ENCODE measurements at regions not wholly inside any gene's neighbourhood (a gene's known extent, or its start where the extent isn't known, plus 50 kb on each side); places are given as distances from the start of the nearest gene placed in this dataset.
"Not testable (repeated sequence)": the region's sequence is repeated elsewhere in the genome, so short reads cannot be mapped to it uniquely, and the experiment has no call there.

DNA sequence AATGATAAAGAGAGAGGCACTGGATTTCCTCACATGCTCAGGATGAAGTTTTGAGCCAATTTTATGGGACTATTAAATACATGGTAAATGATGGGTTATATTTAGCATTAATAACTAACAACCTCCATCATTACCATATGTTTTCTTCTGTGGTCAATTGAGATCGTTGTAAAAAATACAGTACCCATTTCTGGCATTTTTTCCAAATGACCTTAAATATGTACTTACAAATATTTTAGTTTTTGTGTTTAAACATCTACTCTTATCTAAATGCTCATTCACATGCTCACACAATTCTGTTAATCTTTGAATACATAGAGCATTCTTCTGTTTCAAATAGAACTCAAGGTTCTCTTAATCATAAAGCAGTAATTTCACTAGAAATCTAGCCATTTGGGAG lies 330.0 kb upstream of the BRINP3 start:
- Mint-ChIP-seq H3K27me3 (no peaks in the 10 kb centered on the region), H3K4me1 (no peaks in the 10 kb centered on the region), H3K9me3 (peaks cover 5% of the 10 kb centered on the region), H3K4me3 (no peak overlapping the region), H3K27ac (no peak overlapping the region), H3K36me3 (ENCODE audit: low read depth) (no peaks in the 10 kb centered on the region)
- DNase-seq = no peak
- CTCF ChIA-PET = no interaction called here
- POLR2A ChIA-PET = no interaction called here

- Mint-ChIP-seq H3K27me3 (no peaks in the 10 kb centered on the region), H3K27ac (no peak overlapping the region), H3K4me1 (no peaks in the 10 kb centered on the region), H3K9me3 (peaks cover 6% of the 10 kb centered on the region), H3K36me3 (ENCODE audit: low read depth) (no peaks in the 10 kb centered on the region), H3K4me3 (no peak overlapping the region)
- ChIA-PET POLR2A (no interaction called here), CTCF (no interaction called here)
- DNase-seq = no peak
These were observed 330.4 kb upstream of the BRINP3 start for GRCh38 chr1:190808035-190808434.

- Mint-ChIP-seq H3K4me3 (no peak overlapping the region), H3K27me3 (no peaks in the 10 kb centered on the region), H3K27ac (no peak overlapping the region), H3K4me1 (no peaks in the 10 kb centered on the region), H3K9me3 (peaks cover 12% of the 10 kb centered on the region), H3K36me3 (ENCODE audit: low read depth) (no peaks in the 10 kb centered on the region)
- POLR2A ChIA-PET = no interaction called here
- no peak for DNase-seq
- CTCF ChIA-PET = no interaction called here
These were observed 331.6 kb upstream of the BRINP3 start for GRCh38 chr1:190809312-190809711.

GRCh38 chr1:190812996-190813395 lies 335.3 kb upstream of the BRINP3 start:
- no peaks in the 10 kb centered on the region for H3K4me1 Mint-ChIP-seq
- CTCF ChIA-PET = no interaction called here

DNA sequence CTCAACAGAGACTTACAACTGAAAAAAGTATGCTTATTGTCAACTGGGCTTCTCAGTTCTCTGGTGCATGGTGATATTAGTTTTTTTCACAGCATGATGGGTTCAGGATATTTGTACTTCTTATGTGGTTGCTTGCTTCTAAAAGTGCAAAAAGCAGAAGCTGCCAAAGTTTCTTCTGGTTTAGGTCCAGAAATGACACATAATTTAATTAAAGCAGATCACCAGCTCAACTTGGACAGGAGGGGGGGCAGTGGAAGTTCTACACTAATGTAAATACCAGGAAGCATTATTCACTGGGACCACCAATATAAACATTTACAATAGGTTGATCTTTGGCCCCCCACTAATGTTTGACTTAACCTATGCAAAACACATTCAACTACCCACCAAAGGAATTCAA lies 354.8 kb upstream of the BRINP3 start:
- Mint-ChIP-seq H3K36me3 (ENCODE audit: low read depth) (no peaks in the 10 kb centered on the region), H3K27ac (no peak overlapping the region), H3K9me3 (peaks cover 2% of the 10 kb centered on the region), H3K4me1 (no peaks in the 10 kb centered on the region), H3K4me3 (no peak overlapping the region), H3K27me3 (no peaks in the 10 kb centered on the region)
- POLR2A ChIA-PET = no interaction called here
- DNase-seq = no peak
- CTCF ChIA-PET = no interaction called here

More at GRCh38 chr1:190812996-190813395, 335.3 kb upstream of the BRINP3 start:
- Mint-ChIP-seq H3K4me3 (no peak overlapping the region), H3K27ac (no peak overlapping the region), H3K27me3 (no peaks in the 10 kb centered on the region), H3K36me3 (ENCODE audit: low read depth) (no peaks in the 10 kb centered on the region), H3K9me3 (peaks cover 12% of the 10 kb centered on the region)
- POLR2A ChIA-PET = no interaction called here
- no peak for DNase-seq

DNA sequence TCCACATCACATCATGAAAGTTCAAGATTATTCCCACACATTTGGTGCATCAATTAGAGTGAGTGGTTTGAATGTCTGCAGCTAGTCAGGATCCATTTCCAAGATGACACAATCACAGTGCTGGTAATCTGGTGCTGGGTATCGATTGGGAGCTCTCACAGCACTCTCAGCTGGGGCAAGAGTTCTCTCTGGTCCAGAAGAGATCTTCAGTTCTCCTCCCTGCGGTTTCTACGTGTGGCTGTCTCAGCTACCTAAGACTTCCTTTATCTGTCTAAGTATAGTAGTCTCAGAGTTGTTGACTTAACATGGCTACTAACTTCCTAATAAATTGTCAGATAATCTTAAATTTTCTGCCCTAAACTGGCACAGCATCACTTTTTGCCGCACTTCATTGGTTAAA lies 358.0 kb upstream of the BRINP3 start:
- Mint-ChIP-seq H3K36me3 (ENCODE audit: low read depth) (no peaks in the 10 kb centered on the region), H3K27me3 (no peaks in the 10 kb centered on the region), H3K9me3 (peaks cover 2% of the 10 kb centered on the region), H3K4me1 (no peaks in the 10 kb centered on the region), H3K27ac (no peak overlapping the region), H3K4me3 (no peak overlapping the region)
- POLR2A ChIA-PET = no interaction called here
- DNase-seq = no peak
- CTCF ChIA-PET = no interaction called here

DNA sequence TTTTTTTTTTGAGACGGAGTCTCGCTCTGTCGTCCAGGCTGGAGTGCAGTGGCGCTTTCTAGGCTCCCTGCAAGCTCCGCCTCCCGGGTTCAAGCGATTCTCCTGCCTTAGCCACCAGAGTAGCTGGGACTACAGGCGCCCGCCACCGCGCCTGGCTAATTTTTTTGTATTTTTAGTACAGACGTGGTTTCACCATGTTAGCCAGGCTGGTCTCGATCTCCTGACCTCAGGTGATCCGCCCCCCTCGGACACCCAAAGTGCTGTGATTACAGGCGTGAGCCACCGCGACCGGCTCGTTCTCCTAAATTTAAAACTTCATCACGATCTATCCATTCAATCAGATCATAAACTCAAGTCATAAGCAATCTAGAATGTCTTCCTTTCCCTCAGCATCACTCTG lies 359.5 kb upstream of the BRINP3 start:
- DNase-seq; H3K36me3 Mint-ChIP-seq (ENCODE audit: low read depth); CTCF ChIA-PET; H3K27me3 Mint-ChIP-seq; POLR2A ChIA-PET; H3K4me3 Mint-ChIP-seq; H3K4me1 Mint-ChIP-seq; H3K9me3 Mint-ChIP-seq; H3K27ac Mint-ChIP-seq: not testable (repeated sequence)

GRCh38 chr1:190837888-190838287 lies 360.2 kb upstream of the BRINP3 start:
- H3K27me3 Mint-ChIP-seq = no peaks in the 10 kb centered on the region
- DNase-seq = no peak
- ChIA-PET CTCF (no interaction called here), POLR2A (no interaction called here)
- H3K9me3 Mint-ChIP-seq = peaks cover 2% of the 10 kb centered on the region
- H3K27ac Mint-ChIP-seq = no peak overlapping the region
- H3K36me3 Mint-ChIP-seq (ENCODE audit: low read depth) = no peaks in the 10 kb centered on the region
- H3K4me3 Mint-ChIP-seq = no peak overlapping the region
- no peaks in the 10 kb centered on the region for H3K4me1 Mint-ChIP-seq

DNA sequence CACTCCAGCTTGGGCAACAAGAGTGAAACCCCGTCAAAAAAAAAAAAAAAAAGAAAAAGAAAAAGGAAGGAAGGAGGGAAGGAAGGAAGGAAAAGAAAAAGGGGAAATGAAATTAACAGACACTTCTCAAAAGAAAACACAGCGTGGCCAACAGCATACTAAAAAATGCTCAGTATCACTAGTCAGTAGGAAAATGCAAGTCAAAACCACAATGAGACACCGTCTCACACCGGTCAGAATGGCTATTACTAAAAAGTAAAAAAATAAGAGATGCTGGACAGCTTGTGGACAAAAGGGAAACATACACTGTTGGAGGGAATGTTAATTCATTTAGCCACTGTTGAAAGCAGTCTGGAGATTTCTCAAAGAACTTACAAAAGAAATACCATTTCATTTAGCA lies 369.5 kb upstream of the BRINP3 start:
- POLR2A ChIA-PET = no interaction called here

GRCh38 chr1:190849346-190849745 lies 371.7 kb upstream of the BRINP3 start:
- peaks cover 5% of the 10 kb centered on the region for H3K9me3 Mint-ChIP-seq
- no peak overlapping the region for H3K27ac Mint-ChIP-seq

More for the DNA sequence above, 369.5 kb upstream of the BRINP3 start:
- no peak overlapping the region for H3K27ac Mint-ChIP-seq
- peaks cover 5% of the 10 kb centered on the region for H3K9me3 Mint-ChIP-seq
- no peaks in the 10 kb centered on the region for H3K4me1 Mint-ChIP-seq
- no peaks in the 10 kb centered on the region for H3K27me3 Mint-ChIP-seq
- DNase-seq = no peak
- H3K36me3 Mint-ChIP-seq (ENCODE audit: low read depth) = no peaks in the 10 kb centered on the region
- CTCF ChIA-PET = no interaction called here
- H3K4me3 Mint-ChIP-seq = no peak overlapping the region

DNA sequence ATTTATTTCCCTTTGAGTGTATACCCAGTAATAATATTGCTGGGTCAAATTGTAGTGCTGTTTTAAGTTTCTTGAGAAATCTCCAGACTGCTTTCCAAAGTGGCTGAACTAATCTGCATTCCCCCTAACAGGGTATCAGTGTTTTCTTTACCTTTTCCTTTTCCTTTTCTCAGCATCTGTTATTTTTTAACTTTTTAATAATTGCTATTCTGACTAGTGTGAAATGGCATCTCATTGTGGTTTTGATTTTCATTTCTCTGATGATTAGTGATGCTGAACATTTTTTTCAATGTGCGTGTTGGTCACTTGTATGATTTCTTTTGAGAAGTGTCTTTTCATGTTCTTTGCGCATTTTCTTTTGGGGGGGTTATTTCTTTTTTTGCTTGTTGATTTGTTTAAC lies 374.9 kb upstream of the BRINP3 start:
- Mint-ChIP-seq H3K36me3 (ENCODE audit: low read depth) (no peaks in the 10 kb centered on the region), H3K4me1 (no peaks in the 10 kb centered on the region), H3K9me3 (peaks cover 5% of the 10 kb centered on the region), H3K27me3 (no peaks in the 10 kb centered on the region), H3K4me3 (no peak overlapping the region), H3K27ac (no peak overlapping the region)
- DNase-seq = no peak
- ChIA-PET POLR2A (no interaction called here), CTCF (no interaction called here)

More at GRCh38 chr1:190849346-190849745, 371.7 kb upstream of the BRINP3 start:
- Mint-ChIP-seq H3K4me3 (no peak overlapping the region), H3K27me3 (no peaks in the 10 kb centered on the region), H3K4me1 (no peaks in the 10 kb centered on the region), H3K36me3 (ENCODE audit: low read depth) (no peaks in the 10 kb centered on the region)
- CTCF ChIA-PET = no interaction called here
- DNase-seq = no peak
- POLR2A ChIA-PET = no interaction called here

DNA sequence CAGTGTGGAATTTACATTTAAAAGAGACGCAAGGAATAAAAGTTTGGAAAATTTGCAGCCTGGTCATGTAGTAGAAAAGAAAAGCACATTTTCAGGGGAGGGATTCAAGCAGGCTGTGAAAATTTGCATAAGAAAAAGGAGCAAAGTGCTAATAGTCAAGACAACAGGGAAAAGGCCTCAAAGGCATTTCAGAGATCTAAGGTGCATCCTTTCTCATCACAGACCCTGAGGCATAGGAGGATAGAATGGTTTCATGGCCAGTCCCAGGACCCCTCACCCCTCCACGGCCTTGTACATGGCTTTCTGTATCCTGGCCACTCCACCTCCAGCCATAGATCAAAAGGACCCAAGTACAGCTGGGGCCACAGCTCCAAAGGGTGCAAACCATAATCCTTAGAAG lies 380.5 kb upstream of the BRINP3 start:
- Mint-ChIP-seq H3K27me3 (no peaks in the 10 kb centered on the region), H3K27ac (no peak overlapping the region), H3K9me3 (peaks cover 15% of the 10 kb centered on the region), H3K36me3 (ENCODE audit: low read depth) (no peaks in the 10 kb centered on the region), H3K4me3 (no peak overlapping the region), H3K4me1 (no peaks in the 10 kb centered on the region)
- POLR2A ChIA-PET = no interaction called here
- CTCF ChIA-PET = no interaction called here
- no peak for DNase-seq

DNA sequence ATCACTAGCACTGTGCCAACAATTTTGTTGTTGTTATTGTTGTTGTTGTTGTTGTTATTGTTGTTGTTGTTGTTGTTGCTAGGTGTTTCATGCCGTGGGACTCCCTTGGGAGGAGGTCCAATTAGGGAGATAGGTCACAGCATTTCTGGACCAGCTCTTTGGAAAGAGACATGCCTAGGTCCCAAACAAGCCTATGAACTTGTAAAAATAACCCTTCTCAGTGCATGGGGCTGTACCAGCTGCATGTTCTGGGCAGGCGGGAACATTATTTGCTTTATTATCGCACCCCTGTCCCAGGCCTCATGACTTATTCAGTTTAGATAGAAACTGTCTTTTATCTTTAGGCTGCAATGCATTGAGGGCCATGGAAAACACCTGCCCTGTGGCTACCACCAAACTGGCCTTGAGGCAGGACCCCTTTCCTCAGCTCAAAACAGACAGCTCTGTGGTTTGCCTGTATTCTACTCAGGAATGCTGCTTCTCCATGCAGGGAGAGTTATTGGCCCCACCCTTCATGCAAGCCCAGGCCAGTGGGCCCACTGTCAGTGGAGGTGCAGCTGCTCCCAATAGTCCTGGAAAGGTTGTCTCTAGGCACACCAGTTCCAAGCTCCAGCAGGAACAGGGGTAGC lies 386.5 kb upstream of the BRINP3 start:
- Mint-ChIP-seq H3K36me3 (ENCODE audit: low read depth) (no peaks in the 10 kb centered on the region), H3K9me3 (peaks cover 10% of the 10 kb centered on the region), H3K4me1 (no peaks in the 10 kb centered on the region), H3K27me3 (no peaks in the 10 kb centered on the region), H3K27ac (no peak overlapping the region), H3K4me3 (no peak overlapping the region)
- ChIA-PET CTCF (no interaction called here), POLR2A (no interaction called here)
- no peak for DNase-seq

GRCh38 chr1:190880352-190880751 lies 402.7 kb upstream of the BRINP3 start:
- no peak overlapping the region for H3K4me3 Mint-ChIP-seq
- DNase-seq = no peak
- CTCF ChIA-PET = no interaction called here
- H3K36me3 Mint-ChIP-seq (ENCODE audit: low read depth) = no peaks in the 10 kb centered on the region
- H3K27me3 Mint-ChIP-seq = no peaks in the 10 kb centered on the region
- no peak overlapping the region for H3K27ac Mint-ChIP-seq
- POLR2A ChIA-PET = no interaction called here
- no peaks in the 10 kb centered on the region for H3K4me1 Mint-ChIP-seq
- peaks cover 3% of the 10 kb centered on the region for H3K9me3 Mint-ChIP-seq

DNA sequence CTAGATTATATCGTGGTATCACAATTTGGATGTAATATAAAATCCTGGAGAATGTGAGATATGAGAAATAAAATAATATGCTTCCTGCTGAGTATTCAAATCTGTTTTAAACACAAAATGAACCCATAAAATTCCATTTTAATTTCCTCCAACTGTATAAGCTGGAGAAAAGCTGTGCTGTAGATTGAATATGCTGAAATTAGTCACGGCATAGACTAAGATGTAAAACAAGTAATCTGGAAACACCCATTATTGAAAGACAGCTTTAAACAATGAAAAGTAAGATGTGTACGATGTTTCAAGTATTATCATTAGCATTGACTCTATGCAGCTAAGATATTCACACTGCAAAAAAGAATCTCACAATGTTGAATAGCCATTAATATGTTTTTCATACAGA lies 403.4 kb upstream of the BRINP3 start:
- DNase-seq = no peak
- H3K9me3 Mint-ChIP-seq = peaks cover 5% of the 10 kb centered on the region
- ChIA-PET CTCF (no interaction called here), POLR2A (no interaction called here)
- no peaks in the 10 kb centered on the region for H3K4me1 Mint-ChIP-seq
- no peaks in the 10 kb centered on the region for H3K36me3 Mint-ChIP-seq (ENCODE audit: low read depth)
- no peaks in the 10 kb centered on the region for H3K27me3 Mint-ChIP-seq
- no peak overlapping the region for H3K27ac Mint-ChIP-seq
- H3K4me3 Mint-ChIP-seq = no peak overlapping the region
